GM23338 (cell line): ENCODE measurements at regions not wholly inside any gene's neighbourhood (a gene's known extent, or its start where the extent isn't known, plus 50 kb on each side); places are given as distances from the start of the nearest gene placed in this dataset.

ENCODE experiments used
- ATAC-seq: fragments of 200-7000 bp; cut with Tn5 transposase; 3 replicates; pipeline ENCODE4 v1.9.1; 2020
- DNase-seq: peaks from one replicate; pipeline ENCODE4 v3.0.0-alpha.2; 2015; ENCODE audit warnings: low spot score
- H2AFZ ChIP-seq: fragments of 200-600 bp; sonication (generic); 2 replicates; pipeline ENCODE4 v1.8.0; 2016; ENCODE audit warnings: antibody characterized with exemption, mild to moderate bottlenecking, moderate library complexity
- H3F3A ChIP-seq: fragments of 200-600 bp; sonication (generic); replicated peaks from 2 replicates; pipeline ENCODE4 v1.8.0; 2017; ENCODE audit warnings: antibody characterized with exemption, mixed run types, low read depth
- H3K27ac ChIP-seq: fragments of 200-600 bp; sonication (generic); 2 replicates; pipeline ENCODE4 v1.6.1; 2016; ENCODE audit warnings: low read depth
- H3K27me3 ChIP-seq: fragments of 200-600 bp; sonication (generic); 2 replicates; pipeline ENCODE4 v1.8.0; 2016; ENCODE audit warnings: mild to moderate bottlenecking, mixed run types, moderate library complexity; ENCODE audit not compliant: insufficient read depth
- H3K36me3 ChIP-seq: fragments of 200-600 bp; sonication (generic); 2 replicates; pipeline ENCODE4 v1.8.0; 2016; ENCODE audit warnings: mild to moderate bottlenecking; ENCODE audit not compliant: insufficient read depth
- H3K4me1 ChIP-seq: fragments of 200-600 bp; sonication (generic); 2 replicates; pipeline ENCODE4 v1.8.0; 2016; ENCODE audit warnings: mild to moderate bottlenecking, moderate library complexity; ENCODE audit not compliant: insufficient read depth
- H3K4me2 ChIP-seq: fragments of 200-600 bp; sonication (generic); 2 replicates; pipeline ENCODE4 v1.7.1; 2017; ENCODE audit warnings: mixed run types
- H3K4me3 ChIP-seq: fragments of 200-600 bp; sonication (generic); 2 replicates; pipeline ENCODE4 v1.6.1; 2016; ENCODE audit warnings: mixed run types
- H3K79me2 ChIP-seq: fragments of 200-600 bp; sonication (generic); replicated peaks from 2 replicates; pipeline ENCODE4 v1.8.0; 2017; ENCODE audit warnings: mild to moderate bottlenecking; ENCODE audit not compliant: insufficient read depth
- H3K9me2 ChIP-seq: fragments of 200-600 bp; sonication (generic); 2 replicates; pipeline ENCODE4 v1.8.0; 2017; ENCODE audit not compliant: insufficient read depth
- H4K20me1 ChIP-seq: fragments of 200-600 bp; sonication (generic); replicated peaks from 2 replicates; pipeline ENCODE4 v1.8.0; 2017; ENCODE audit warnings: mild to moderate bottlenecking; ENCODE audit not compliant: insufficient read depth
- H3K27ac Mint-ChIP-seq: 2 replicates; pipeline ENCODE4 v1.8.0; 2020; ENCODE audit warnings: inconsistent platforms, mild to moderate bottlenecking, moderate library complexity, mixed read lengths
- H3K27me3 Mint-ChIP-seq: 3 replicates; pipeline ENCODE4 v1.8.0; 2022; ENCODE audit warnings: low read depth, mild to moderate bottlenecking, moderate library complexity, mixed read lengths, inconsistent platforms; ENCODE audit not compliant: insufficient read depth, poor library complexity
- H3K36me3 Mint-ChIP-seq: 3 replicates; pipeline ENCODE4 v1.8.0; 2021; ENCODE audit warnings: low read depth, mild to moderate bottlenecking, inconsistent platforms, moderate library complexity, mixed read lengths
- H3K4me1 Mint-ChIP-seq: 3 replicates; pipeline ENCODE4 v1.8.0; 2020; ENCODE audit warnings: mild to moderate bottlenecking, inconsistent platforms, mixed read lengths
- H3K4me3 Mint-ChIP-seq: 3 replicates; pipeline ENCODE4 v1.8.0; 2021; ENCODE audit warnings: moderate library complexity, mild to moderate bottlenecking, inconsistent platforms, mixed read lengths
- H3K9me3 Mint-ChIP-seq: 3 replicates; pipeline ENCODE4 v1.8.0; 2020; ENCODE audit warnings: moderate library complexity, mild to moderate bottlenecking, inconsistent platforms, mixed read lengths
- ETS1 ChIP-seq: IDR thresholded peaks from 2 replicates; pipeline ENCODE4 v1.6.1; 2016; ENCODE audit warnings: antibody characterized with exemption
- EZH2phosphoT487 ChIP-seq: fragments of 200-600 bp; sonication (generic); IDR thresholded peaks from one replicate; pipeline ENCODE4 v1.8.1; 2018; ENCODE audit warnings: antibody characterized with exemption; ENCODE audit not compliant: unreplicated experiment
- JUNB ChIP-seq: IDR thresholded peaks from one replicate; pipeline ENCODE4 v1.6.1; 2016; ENCODE audit warnings: antibody characterized with exemption; ENCODE audit not compliant: unreplicated experiment
- NANOG ChIP-seq: IDR thresholded peaks from 2 replicates; pipeline ENCODE4 v1.6.1; 2016; ENCODE audit warnings: antibody characterized with exemption, borderline replicate concordance
- REST ChIP-seq: IDR thresholded peaks from one replicate; pipeline ENCODE4 v1.6.1; 2018; ENCODE audit warnings: antibody characterized with exemption; ENCODE audit not compliant: unreplicated experiment
- STAT1 ChIP-seq: IDR thresholded peaks from one replicate; pipeline ENCODE4 v1.6.1; 2016; ENCODE audit warnings: antibody characterized with exemption; ENCODE audit not compliant: unreplicated experiment
- ZNF114 ChIP-seq: fragments of 250-450 bp; sonication (Bioruptor Pico); IDR thresholded peaks from 2 replicates; pipeline ENCODE4 v1.5.0; 2020; ENCODE audit warnings: mild to moderate bottlenecking, moderate library complexity
- ZNF462 ChIP-seq: fragments of 250-450 bp; sonication (Bioruptor Pico); IDR thresholded peaks from 2 replicates; pipeline ENCODE4 v1.5.0; 2020; ENCODE audit warnings: mild to moderate bottlenecking, moderate library complexity

- Histone ChIP-seq H3K79me2 (no peaks in the 10 kb centered on the region), H3K4me2 (no peak overlapping the region), H3K27me3 (no peaks in the 10 kb centered on the region), H3K9me2 (no peaks in the 10 kb centered on the region), H2AFZ (no peak overlapping the region), H3K27ac (no peak overlapping the region), H4K20me1 (no peaks in the 10 kb centered on the region), H3K36me3 (peaks cover 9% of the 10 kb centered on the region), H3K4me3 (no peak overlapping the region), H3F3A (no peaks in the 10 kb centered on the region), H3K4me1 (no peaks in the 10 kb centered on the region)
- DNase-seq (peak; percentile 3), ATAC-seq (no peak)
- no peak for TF ChIP-seq REST
- H3K4me3 Mint-ChIP-seq: no peak overlapping the region
- peaks cover 57% of the 10 kb centered on the region for H3K9me3 Mint-ChIP-seq
- H3K27me3 Mint-ChIP-seq: peaks cover 2% of the 10 kb centered on the region
- H3K4me1 Mint-ChIP-seq: no peaks in the 10 kb centered on the region
- peaks cover 34% of the 10 kb centered on the region for H3K36me3 Mint-ChIP-seq
- H3K27ac Mint-ChIP-seq: no peak overlapping the region
Observed at GRCh38 chr2:21535826-21536225, 412.1 kb downstream of the TDRD15 start.

- Histone ChIP-seq H3F3A (no peaks in the 10 kb centered on the region), H3K27ac (no peak overlapping the region), H3K79me2 (no peaks in the 10 kb centered on the region), H3K4me1 (no peaks in the 10 kb centered on the region), H3K4me3 (no peak overlapping the region), H2AFZ (no peak overlapping the region), H3K9me2 (no peaks in the 10 kb centered on the region), H3K36me3 (peaks cover 5% of the 10 kb centered on the region; the same call in 1 of the 2 replicates), H3K27me3 (no peaks in the 10 kb centered on the region), H3K4me2 (no peak overlapping the region), H4K20me1 (no peaks in the 10 kb centered on the region)
- DNase-seq (no peak), ATAC-seq (no peak)
- Mint-ChIP-seq H3K9me3 (peaks cover 44% of the 10 kb centered on the region), H3K27me3 (peaks cover 2% of the 10 kb centered on the region), H3K27ac (no peak overlapping the region), H3K4me3 (no peak overlapping the region), H3K36me3 (peaks cover 30% of the 10 kb centered on the region), H3K4me1 (no peaks in the 10 kb centered on the region)
- TF ChIP-seq NANOG (no peak), EZH2phosphoT487 (no peak), REST (no peak), ETS1 (no peak), ZNF114 (no peak), STAT1 (no peak), JUNB (no peak), ZNF462 (CRISPR knock-in tag) (no peak)
Observed at GRCh38 chr2:21539685-21540084, 415.9 kb downstream of the TDRD15 start.
